HL-60 (cell line): ENCODE measurements at regions not wholly inside any gene's neighbourhood (a gene's known extent, or its start where the extent isn't known, plus 50 kb on each side); places are given as distances from the start of the nearest gene placed in this dataset.
"Not testable (repeated sequence)": the region's sequence is repeated elsewhere in the genome, so short reads cannot be mapped to it uniquely, and the experiment has no call there.

Experiments used
- GABPA ChIP-seq: IDR thresholded peaks from 2 replicates; pipeline ENCODE4 v1.6.1; 2012; ENCODE audit warnings: low read depth
- POLR2AphosphoS5 ChIP-seq: IDR thresholded peaks from 2 replicates; pipeline ENCODE4 v1.6.1; 2012; ENCODE audit warnings: low read depth
- TF ChIP-seq, protein P1 (sequence below): IDR thresholded peaks from one replicate; pipeline ENCODE4 v1.5.1; 2011; ENCODE audit warnings: low read length, control low read depth, inconsistent platforms; ENCODE audit not compliant: insufficient read depth

DNA sequence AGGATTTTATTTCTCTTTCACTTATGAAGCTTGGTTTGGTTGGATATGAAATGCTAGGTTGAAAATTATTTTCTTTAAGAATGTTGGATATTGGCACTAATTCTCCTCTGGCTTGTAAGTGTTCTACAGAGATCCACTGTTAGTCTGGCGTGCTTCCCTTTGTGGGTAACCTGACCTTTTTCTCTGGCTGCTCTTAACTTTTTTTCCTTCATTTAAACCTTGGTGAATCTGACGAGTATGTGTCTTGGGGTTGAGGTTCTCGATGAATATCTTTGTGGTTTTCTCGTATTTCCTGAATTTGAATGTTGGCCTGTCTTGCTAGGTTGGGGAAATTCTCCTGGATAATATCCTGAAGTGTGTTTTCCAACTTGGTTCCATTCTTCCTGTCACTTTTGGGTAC lies 1208.4 kb upstream of the ADGRB3 start:
- TF ChIP-seq, protein P1, sequence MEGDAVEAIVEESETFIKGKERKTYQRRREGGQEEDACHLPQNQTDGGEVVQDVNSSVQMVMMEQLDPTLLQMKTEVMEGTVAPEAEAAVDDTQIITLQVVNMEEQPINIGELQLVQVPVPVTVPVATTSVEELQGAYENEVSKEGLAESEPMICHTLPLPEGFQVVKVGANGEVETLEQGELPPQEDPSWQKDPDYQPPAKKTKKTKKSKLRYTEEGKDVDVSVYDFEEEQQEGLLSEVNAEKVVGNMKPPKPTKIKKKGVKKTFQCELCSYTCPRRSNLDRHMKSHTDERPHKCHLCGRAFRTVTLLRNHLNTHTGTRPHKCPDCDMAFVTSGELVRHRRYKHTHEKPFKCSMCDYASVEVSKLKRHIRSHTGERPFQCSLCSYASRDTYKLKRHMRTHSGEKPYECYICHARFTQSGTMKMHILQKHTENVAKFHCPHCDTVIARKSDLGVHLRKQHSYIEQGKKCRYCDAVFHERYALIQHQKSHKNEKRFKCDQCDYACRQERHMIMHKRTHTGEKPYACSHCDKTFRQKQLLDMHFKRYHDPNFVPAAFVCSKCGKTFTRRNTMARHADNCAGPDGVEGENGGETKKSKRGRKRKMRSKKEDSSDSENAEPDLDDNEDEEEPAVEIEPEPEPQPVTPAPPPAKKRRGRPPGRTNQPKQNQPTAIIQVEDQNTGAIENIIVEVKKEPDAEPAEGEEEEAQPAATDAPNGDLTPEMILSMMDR: not testable (repeated sequence)
- not testable (repeated sequence) for TF ChIP-seq GABPA, POLR2AphosphoS5
